Erythroblast (primary cell): ENCODE measurements at regions not wholly inside any gene's neighbourhood (a gene's known extent, or its start where the extent isn't known, plus 50 kb on each side); places are given as distances from the start of the nearest gene placed in this dataset.

Source experiments
- GATA1 ChIP-seq: IDR thresholded peaks from 2 replicates; pipeline ENCODE4 v1.6.1; 2011; ENCODE audit warnings: low read depth, mild to moderate bottlenecking, control low read depth, low read length, moderate library complexity
- POLR2A ChIP-seq: IDR thresholded peaks from 2 replicates; pipeline ENCODE4 v1.6.1; 2011; ENCODE audit warnings: mild to moderate bottlenecking, low read length

DNA sequence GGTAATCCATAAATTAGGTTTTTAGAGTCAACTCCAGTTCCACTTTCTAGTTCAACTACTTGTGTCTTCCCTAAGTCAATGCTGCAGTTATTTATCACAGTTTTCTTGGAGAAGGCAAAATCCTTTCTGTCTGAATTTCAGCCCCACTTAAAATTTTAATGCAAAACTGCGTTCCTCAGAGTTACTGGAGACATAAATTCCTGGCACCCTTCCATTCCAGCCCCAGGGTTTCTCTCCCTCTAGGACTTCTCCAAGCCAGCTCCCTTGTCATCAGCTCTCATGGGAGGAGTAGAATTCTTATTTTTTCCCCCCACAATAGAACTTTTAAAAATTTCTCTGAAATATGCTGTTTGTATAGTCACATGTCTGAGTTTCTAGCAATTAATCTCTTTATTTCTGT lies 50.6 kb upstream of the PHOX2B start:
- TF ChIP-seq POLR2A (no peak), GATA1 (no peak)
